NCI-H1436 treated with DMSO at 0.1 percent for 48 hours (cell line): ENCODE measurements at regions not wholly inside any gene's neighbourhood (a gene's known extent, or its start where the extent isn't known, plus 50 kb on each side); places are given as distances from the start of the nearest gene placed in this dataset.

ENCODE experiments used
- DNase-seq: peaks from one replicate; lab custom pipeline; 2025; lab: John Stamatoyannopoulos, UW

DNA sequence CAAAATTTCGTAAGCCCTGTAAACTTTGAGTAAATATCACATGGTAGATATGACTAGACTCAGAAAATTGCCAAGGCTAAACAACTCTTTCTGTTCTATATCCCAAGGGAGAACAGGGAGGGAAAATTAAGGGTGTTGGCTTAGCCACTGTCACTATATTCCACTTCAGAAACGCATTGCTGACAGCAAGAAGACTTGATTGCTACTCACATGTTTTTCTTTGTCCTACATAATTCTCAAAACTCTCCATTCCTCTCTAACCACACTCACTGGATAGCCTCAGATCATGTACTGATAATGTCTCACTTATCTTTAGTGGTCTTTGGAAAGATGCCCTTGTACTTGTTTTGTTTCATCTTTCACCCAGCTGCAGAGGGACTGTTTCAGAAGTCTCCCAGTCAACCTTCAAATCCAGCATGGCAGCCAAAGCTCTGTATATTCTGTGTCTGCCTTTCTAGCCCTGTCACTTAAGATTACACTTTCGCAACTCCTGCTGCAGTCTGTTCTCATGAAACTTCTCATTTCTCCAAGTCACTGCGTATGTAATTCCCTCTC, 582.4 kb upstream of the FZD8 start:
- DNase-seq = no peak

DNA sequence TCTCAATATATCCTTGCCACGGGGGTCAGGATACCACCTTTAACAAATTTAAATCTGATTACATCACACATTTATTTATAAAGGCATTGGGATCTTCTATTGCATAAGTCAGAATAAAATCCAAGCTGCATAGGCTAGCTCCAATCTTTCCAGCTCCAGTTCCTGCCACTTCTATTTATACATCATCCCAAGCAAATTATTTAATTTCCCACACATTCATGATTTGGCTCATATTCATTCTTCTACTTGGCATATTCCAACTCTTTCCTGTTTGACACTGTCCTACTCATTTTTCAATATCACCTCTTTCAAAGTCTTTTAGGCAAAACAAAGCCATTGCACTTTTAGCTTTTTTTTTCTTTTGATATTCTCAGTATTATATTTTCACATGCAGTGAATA, 579.0 kb upstream of the FZD8 start:
- no peak for DNase-seq

DNA sequence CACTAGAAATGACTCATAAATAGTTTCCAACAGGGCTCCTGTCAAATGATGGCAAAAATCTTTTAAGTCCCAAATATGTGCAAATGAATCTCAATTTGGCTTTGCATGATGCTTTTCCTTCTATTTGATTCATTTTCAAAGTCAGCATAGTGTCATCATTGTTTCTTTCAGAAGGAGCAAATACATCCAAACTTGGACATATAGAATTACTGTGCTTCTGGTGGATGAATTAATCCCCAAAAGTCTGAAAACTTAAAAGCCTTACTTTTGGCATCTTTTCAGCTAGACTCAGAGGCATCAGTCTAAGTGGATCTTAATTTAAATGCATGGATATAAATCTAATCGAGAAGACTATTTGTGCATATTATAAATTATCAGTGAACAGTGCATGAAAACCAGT, 578.1 kb upstream of the FZD8 start:
- DNase-seq = no peak

DNA sequence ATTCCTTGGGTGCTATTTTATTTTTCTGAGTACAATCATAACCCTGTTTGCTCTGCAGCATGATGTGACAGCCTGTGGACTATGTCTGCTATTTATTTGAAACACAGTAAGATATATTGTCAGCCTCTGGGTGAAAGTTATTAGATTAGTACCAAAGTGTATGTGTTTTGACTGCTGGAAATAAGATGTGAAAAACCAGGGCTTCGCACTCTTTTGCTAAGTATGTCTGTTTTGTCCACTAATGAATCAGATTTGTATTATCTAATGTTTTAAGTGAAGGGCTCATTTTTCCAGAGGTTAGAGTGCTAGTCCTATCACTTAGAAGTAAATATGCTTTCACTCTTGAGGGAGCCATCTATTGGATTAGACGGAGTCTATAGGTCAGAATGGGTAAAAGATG, 569.8 kb upstream of the FZD8 start:
- DNase-seq = no peak

DNA sequence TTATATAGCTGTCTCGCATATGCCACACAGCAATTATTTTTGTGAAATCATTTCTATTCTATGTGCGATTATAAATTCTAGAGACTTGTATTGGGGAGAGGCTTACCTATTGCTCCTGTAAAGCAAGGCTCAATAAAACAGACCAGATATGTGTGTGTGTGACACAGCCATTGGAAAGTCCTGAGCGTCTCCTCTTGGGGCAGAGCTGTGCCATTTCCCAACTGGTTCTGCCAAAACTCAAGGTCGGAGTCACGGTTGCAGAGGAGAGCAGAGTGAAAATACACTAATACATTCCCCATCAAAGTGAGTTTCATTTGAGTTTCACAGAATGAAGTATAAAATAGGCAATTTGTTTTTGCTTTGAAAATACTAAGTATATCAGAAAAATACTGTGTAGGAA, 567.4 kb upstream of the FZD8 start:
- DNase-seq = no peak

DNA sequence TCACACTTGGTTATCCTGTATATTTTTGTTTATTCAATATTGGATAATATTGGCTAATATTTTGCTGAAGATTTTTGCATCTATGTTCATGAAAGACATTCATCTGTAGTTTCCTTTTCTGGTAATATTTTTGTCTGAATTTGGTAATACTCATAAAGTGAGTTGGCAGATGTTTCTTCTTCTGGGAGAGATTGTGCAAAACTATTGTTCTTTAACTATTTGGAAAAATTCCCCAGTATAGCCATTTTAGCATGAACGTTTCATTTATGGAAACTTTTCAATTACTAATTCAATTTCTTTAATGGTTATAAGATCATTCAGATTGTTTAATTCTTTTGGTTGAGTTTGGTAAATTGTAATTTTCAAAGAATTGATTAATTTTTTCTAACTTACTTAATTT, 560.8 kb upstream of the FZD8 start:
- no peak for DNase-seq

DNA sequence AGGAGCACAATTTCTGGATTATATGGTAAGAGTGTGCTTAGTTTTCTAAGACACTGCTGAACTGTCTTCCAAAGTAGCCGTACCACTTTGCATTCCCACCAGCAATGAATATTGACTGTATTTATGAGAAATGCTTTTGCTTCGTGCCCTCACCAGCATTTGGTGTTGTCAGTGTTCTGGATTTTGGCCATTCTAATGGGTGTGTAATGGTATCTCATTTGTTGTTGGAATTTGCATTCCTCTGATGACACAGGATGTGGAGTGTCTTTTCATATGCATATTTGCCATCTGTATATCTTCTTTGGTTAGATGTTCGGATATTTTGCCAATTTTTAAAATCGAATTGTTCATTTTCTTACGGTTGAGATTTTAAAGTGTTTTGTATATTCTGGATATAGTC, 558.5 kb upstream of the FZD8 start:
- no peak for DNase-seq

DNA sequence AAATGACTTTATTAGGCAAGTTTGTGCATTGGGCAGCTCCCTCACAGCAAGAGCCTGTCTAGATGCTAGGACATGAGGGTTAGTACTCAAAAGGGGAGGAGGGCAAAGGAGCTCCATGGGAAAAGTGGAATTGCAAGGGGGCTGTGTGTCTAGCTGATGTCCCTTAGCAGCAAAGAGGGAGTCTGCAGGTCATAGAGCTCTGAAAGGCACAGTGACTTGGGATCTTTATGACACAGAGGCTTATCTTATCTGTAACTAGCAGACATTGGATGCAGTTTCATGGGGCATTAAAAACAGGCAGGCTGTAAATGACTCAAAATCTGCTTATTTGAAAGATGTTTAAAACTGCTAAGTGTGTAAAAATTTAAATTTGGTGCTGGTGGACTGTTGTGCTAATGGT, 556.2 kb upstream of the FZD8 start:
- DNase-seq = no peak

DNA sequence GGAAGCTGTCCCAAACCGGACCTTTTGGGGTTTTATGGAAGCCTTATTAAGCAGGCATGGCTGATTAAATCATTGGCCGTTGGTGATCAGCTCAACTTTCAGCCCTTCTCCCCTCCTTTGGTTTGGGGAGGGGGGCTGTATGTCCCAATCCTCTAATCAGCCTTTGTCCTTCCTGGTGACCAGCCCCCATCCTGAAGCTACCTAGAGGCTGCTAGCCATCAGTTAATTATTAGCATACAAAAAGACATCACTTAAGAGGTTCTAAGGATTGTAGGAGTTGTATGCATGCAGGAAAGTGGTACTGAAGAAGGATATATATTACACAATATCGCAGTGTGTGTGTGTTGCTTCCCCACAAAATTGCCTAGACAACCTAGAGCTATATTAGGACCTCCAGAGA, 553.3 kb upstream of the FZD8 start:
- DNase-seq = no peak

DNA sequence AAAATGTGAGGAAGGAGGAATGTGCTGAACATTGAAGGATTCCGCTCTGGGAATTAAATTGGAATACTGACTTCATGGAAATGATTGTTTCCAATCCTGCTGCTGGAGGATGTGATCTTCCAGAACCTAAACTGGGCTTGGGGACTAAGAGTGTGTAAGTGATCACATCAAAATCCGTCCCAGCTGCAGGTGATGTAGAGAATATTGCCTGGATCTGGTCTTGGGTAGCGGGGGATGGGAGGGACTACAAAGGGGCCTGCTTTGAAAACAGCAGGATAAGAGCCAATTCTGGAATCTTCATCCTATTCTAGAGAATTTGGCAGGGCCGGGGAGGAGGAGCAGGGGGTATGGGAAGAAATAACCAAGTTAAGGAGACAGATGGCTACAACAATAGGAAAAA, 552.2 kb upstream of the FZD8 start:
- no peak for DNase-seq

DNA sequence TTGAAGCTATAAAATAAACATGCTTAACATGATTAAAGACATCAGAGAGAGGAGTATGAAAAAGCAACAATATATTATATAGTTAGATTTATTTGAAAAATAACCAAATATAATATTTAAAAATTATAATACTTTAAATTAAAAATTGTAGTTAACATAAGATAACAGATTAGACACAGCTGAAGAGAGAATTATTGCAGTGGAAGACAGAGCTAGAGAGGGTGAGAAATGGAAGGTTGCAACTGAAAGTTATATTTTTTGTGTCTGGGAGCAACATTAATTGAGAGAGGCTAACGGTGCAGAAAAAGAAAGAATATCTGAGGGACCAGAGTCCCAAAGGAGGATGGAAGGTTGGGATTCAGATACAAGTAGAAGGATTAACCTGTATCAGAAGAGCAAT, 548.9 kb upstream of the FZD8 start:
- DNase-seq = no peak

DNA sequence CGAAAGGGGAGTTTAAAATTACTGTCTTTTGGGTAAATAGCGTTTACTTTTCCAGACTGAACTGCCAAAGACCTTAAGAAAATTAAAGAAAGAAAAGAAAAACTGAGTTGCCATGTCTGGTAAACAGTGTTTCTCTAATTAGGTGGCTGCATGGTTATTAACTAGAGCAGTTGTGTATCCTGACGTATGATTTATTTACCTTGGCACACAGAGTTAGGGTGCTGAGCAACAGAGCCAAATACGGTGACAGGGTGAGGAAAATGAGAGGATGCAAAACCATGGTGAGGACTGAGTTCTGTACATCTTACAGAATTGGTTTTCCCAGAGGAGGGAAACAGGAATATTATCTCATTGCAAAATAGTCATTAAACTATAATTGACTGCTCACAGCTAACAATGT, 546.4 kb upstream of the FZD8 start:
- peak; percentile 41 for DNase-seq

DNA sequence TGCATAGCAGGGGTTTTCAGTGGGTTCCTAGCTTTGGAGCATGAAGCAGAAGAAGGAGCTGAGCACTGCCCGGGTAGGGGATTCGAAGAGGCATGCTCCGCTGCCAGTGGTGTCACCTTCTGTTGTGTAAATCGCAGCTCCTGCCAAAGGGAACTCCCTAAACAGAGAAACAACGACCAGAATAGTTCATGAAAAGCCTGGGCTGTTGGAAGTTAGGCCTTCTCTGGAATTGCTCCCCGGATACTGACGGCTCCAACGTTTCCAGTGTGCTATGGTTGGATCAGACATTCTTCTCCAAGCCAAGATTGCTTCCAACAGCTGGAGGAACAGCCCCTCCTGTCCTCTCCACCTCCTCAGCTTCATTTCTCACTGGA, 546.0 kb upstream of the FZD8 start:
- DNase-seq = no peak

DNA sequence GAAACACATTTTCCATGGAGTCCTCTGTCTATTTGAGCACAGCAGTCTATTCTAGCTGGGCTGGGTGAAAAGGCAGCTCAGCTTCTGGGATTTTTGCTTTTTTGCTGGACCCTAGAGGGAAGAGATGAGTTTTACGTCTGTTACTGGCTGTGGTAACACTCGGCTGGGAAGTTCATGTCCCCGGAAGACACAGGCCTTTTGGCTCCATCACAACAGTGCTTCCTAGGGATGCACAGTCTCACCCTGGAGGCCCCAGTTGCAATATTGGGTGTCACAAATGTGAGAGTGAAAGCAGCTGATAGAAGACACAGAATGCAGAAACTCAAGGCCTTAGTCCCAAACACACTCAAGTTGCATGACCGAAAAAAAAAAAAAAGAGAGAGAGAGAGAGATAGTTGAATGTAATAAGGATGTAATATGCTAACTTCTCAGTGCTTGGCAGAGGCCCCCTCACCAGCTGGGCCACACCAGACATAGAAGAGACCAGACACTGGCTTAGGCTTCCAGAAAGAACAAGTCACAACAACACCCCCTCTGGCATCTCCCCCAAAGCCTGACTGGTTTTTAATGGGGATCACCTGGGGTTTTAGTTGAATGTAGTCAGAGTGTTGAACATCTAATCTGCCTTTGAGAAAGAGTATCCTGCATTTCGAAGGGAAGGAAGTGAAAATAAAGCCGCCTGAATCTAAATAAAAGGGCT, 545.4 kb upstream of the FZD8 start:
- no peak for DNase-seq

DNA sequence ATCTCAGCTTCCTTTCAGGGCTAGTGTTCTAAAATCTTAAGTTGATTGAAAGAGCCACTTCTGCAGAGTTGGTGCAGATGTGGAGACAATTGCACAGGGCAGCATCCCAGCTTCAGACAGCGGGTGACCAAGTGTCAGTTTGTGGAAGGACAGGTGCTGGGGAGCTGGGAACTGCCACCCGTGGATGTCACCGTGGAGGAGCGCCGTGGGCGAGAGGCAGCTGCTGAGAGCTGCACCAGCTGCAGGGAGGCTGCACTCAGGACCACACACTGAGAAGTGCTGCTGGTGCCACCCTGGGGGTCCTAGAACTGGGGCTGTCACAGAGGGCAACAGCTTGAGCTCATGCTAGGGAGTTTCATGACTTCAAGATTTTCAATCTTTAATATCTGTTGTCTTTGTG, 543.0 kb upstream of the FZD8 start:
- no peak for DNase-seq

DNA sequence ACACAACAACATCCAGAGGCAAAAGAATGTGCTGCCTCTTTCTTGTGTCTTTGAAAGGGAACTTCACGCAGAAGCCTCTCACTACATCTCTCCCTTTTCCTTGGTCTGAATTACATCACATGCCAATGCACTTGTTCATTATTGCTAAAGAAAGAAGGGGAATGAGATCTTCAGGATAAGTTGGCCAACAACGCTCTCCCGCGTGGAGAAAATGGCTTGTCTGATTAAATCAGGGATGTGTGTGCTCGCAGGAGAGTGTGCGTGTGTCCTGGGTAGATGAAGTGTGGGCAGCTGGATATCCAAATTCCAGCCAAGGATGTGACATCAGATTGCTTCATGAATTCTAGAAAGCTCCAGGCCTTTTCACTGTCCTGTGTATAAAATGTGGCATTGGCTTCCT, 541.6 kb upstream of the FZD8 start:
- DNase-seq = no peak

DNA sequence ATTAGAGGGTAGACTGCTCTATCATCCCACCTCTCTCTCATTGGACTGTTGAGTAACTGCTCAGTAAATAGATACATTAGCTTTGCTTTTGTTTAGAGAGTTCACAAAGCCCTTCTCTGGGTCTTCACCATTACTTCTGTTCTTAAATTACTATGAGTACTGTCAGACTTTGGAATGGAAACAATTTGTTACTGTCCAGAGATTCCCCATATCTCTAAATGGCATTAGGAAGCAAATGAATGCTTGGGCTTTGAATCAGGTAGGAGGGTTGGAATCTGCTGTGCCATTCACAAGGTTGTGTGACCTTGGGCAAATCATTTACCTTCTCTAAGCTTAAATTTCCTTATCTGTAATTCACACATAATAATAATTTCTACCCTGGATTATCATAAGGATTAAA, 541.0 kb upstream of the FZD8 start:
- DNase-seq = no peak

DNA sequence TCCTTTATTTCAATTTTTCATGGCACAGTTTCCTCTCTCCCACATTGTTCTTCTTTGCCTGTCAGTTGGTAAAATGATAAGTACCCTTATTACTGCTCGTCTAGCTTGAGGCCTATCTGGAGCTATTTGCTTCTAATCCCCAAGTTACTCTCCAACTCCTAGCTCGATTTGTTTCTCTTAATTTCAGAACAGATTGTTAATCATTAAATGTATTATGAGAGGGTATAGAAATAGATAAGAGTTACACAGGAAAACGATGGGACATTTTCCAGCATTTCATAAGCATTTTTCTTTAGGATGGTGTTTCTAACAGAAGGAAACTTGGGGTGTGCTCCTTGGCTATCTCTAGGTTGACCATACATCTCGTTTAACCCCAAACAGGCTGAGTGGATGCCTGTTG, 540.5 kb upstream of the FZD8 start:
- no peak for DNase-seq

DNA sequence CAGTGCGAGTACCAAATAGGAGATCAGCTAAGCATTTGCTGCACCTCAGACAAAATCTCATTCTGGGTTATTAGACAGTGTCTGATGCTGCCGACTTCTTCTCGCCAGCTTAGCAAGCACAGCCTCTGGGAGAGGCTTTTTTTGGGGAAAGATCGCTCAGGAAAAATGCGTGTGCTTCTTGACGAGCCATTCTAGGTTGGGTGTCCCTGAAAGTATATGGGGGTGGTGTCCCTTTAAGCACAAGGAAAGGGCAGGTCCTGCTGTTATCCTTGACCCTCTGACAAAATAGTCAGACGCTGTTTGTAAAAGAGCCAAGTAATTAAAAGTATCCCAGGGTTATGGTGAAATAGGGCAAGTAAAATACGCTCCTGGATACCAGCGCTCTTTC, 540.1 kb upstream of the FZD8 start:
- DNase-seq = no peak

DNA sequence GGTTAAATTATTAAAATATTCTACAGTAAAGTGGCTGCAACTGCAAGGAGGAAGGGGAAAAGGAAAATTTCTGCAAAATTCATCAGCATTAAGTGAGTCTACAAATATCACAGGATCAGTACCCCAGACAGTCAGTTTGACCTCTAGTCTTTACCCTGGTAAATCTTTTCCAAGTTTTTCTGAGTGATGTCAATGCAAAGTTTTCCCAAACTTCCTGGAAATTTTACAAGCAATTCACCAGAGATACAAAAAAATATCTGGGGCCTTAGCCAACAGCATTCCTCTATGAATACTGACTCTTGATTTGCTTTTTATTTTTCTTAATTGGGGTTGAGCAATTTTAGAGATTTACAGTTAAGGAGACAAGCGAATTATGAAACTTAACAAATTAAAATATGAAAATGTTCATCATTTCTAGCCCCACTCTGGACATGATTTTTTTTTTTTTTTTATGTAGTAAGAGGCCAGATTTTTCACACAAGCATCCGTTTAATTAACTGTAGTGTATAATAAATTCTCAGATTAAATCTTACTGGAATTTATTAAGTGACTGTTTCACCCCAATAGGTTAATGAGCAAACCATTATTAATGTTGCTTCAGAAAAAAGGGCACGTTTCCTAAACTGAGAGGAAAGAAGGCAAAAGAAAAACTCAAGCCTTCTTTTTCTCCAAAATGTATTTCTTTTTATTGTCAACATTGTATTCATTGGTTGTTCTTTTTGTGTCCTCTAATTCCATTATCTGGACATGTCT, 539.5 kb upstream of the FZD8 start:
- no peak for DNase-seq

DNA sequence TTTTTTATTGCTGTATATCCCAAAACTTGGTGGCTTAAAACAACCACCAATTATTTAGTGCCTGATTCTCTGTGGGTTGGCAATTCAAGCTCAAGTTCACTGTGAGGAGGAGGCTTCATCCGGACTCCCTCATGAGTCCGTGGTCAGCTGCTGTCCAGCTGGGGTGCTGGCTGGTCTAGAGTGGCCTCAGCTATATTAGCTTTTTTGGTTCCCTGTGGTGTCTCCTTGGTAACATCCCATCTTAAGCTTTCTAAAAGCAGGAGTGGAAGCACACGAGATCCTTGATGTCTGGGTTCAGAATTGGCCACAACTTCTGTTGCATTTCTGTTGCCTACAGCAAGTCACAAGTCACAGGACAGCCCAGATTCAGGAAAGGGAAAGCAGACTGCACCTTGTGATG, 536.5 kb upstream of the FZD8 start:
- no peak for DNase-seq

DNA sequence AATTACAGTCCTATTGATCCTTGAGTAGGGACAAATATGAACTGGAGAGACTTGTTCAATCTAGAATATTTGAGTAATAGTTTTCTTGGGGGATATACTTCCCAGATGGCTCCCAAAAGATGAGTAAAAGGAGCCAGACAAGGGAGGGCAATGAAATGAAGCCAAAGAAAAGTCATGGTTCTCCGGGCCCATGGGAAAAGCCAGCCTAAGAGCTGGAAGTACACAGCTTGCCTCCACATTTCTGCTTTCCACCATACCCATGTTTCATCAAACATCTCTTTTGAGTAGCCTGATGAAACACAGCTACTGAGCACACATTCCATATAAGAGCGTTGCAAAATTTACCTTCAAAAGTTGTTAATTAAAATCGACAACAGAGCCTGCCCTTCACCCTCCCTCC, 535.0 kb upstream of the FZD8 start:
- DNase-seq = no peak

DNA sequence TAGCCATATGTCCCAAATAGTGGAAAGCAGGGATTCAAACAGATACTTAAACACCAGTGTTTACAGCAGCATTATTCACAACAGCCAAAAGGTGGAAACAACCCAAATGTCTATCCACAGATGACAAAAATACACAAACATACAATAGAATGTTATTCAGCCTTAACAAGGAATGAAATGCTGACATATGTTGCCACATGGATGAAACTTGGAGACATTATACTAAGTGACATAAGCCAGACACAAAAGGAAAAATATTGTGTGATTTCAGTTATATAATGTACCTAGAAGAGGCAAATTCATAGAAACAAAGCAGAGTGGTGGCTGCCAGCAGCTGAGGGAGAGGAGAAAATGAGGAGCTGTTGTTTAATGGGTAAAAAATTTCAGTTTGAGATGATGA, 533.9 kb upstream of the FZD8 start:
- no peak for DNase-seq

DNA sequence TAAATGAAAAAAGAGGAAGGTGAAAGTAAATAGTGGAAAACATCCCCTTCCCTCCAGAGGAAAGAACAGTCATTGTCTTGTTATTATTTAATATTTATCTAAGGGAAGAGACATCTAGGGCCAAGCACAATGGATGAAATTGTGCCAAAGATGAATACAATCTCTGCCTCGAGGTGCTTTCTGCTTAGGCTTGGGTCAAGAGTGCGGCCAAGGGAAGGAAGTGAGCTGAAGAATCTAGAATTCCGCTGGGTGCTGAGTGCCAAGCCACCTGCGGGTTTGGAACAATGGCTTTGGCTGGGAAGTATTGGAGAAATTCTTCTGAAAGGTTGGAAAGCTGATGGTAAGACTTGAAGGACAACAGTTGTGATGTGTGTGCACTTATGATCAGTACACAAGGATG, 531.3 kb upstream of the FZD8 start:
- no peak for DNase-seq
